Testis (tissue), 2 donors: ENCODE measurements at regions not wholly inside any gene's neighbourhood (a gene's known extent, or its start where the extent isn't known, plus 50 kb on each side); places are given as distances from the start of the nearest gene placed in this dataset.

Source experiments
- POLR2A ChIP-seq: fragments of 450-650 bp; IDR thresholded peaks from one replicate; pipeline ENCODE4 v1.6.1; 2017; ENCODE audit warnings: antibody characterized with exemption, mild to moderate bottlenecking, moderate library complexity
- TF ChIP-seq, protein P1 (sequence below), 3 experiments: fragments of 450-650 bp in 2 of 3; fragments of 200-600 bp in 1 of 3; sonication (generic) in 1 of 3; IDR thresholded peaks; one replicate each; pipeline ENCODE4 v1.5.1; 2016 to 2019; ENCODE audit warnings: antibody characterized with exemption in 3 of 3, mild to moderate bottlenecking in 2 of 3, moderate library complexity in 1 of 3

DNA sequence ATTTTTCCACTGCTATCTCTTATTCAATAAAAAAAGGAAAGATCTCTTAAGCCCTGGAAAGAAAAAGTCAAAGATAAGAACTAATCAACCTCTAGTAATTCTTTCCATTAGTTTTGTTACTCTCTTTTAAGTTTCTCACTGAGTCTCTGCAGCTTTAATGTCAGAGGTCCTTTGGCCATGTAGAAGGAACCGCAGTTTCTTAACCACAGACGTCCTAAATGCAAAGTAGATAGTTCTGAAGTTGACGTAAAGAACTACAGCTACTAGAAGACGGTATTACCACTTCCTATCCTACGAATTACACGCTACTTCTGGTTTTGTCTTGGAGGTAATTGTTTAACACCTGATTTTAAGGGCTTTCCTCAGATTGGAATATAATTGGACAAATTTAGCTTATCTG is 325.9 kb downstream of the ANKRD50 start:
- TF ChIP-seq, protein P1, sequence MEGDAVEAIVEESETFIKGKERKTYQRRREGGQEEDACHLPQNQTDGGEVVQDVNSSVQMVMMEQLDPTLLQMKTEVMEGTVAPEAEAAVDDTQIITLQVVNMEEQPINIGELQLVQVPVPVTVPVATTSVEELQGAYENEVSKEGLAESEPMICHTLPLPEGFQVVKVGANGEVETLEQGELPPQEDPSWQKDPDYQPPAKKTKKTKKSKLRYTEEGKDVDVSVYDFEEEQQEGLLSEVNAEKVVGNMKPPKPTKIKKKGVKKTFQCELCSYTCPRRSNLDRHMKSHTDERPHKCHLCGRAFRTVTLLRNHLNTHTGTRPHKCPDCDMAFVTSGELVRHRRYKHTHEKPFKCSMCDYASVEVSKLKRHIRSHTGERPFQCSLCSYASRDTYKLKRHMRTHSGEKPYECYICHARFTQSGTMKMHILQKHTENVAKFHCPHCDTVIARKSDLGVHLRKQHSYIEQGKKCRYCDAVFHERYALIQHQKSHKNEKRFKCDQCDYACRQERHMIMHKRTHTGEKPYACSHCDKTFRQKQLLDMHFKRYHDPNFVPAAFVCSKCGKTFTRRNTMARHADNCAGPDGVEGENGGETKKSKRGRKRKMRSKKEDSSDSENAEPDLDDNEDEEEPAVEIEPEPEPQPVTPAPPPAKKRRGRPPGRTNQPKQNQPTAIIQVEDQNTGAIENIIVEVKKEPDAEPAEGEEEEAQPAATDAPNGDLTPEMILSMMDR (IDR thresholded peaks at IDR 0.05): no peak
- TF ChIP-seq POLR2A: no peak
